ENCODE measurements at regions not wholly inside any gene's neighbourhood (a gene's known extent, or its start where the extent isn't known, plus 50 kb on each side); places are given as distances from the start of the nearest gene placed in this dataset.

GRCh38 chr3:139222100-139222657 lies 121.6 kb upstream of the MRPS22 start (continued):
- TF ChIP-seq CUX1 (CRISPR knock-in tag; IDR thresholded peaks at IDR 0.05) (peak; percentile 77; the same call in 1 of the 2 replicates), ZNF24 (IDR thresholded peaks at IDR 0.05) (0 out of 2 replicates have a peak, but pooled peaks have one; percentile 8), HMGN3 (IDR thresholded peaks at IDR 0.05; ENCODE audit: borderline replicate concordance, extremely low read depth, insufficient read length, low read depth, low read length) (peak; percentile 70), KDM4B (IDR thresholded peaks at IDR 0.05; ENCODE audit: borderline replicate concordance in 2 of 2, low read depth in 1 of 2) (no peak), HDAC6 (IDR thresholded peaks at IDR 0.05; ENCODE audit: low read depth, low read length) (no peak), GATA2 (CRISPR knock-in tag; IDR thresholded peaks at IDR 0.05) (peak; percentile 98)
